ENCODE measurements at regions not wholly inside any gene's neighbourhood (a gene's known extent, or its start where the extent isn't known, plus 50 kb on each side); places are given as distances from the start of the nearest gene placed in this dataset.

DNA sequence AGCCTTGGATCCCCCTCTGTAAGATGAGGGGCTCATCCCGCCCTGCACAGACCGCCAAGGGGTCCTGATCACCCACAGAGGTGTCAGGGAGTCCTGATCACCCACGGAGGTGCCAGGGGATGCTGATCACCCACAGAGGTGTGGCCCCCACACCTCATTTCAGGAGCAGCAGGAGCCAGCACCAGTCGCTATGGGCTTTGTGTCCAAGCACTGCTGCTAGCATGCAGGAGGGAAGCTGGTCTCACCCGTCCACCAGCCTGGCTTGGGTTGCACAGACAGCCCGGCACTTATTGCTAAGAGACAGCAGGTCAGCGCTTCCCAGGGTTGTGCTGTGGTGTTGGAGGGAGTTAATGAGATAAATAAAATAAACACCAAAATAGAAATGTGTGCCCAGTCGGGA lies 88.5 kb downstream of the ADRA2C start:
- TF ChIP-seq YY1 (IDR thresholded peaks at IDR 0.05; ENCODE audit: insufficient read depth, insufficient read length) (no peak), ZNF274 (IDR thresholded peaks at IDR 0.05; ENCODE audit: low read depth, low read length) (no peak), SUZ12 (IDR thresholded peaks at IDR 0.05; ENCODE audit: extremely low read depth, insufficient read depth, insufficient read length) (no peak)

All from NT2/D1 (cell line).